ENCODE measurements at regions not wholly inside any gene's neighbourhood (a gene's known extent, or its start where the extent isn't known, plus 50 kb on each side); places are given as distances from the start of the nearest gene placed in this dataset.

- ChIA-PET POLR2A (ENCODE audit: unreplicated experiment) (no interaction called here), CTCF (interaction anchor here (0.6 kb wide), 1 partner anchor 44 kb away, joined by 5 read pairs; no protein-coding TSS in a partner anchor)
- no peaks in the 10 kb centered on the region for H3K27me3 ChIP-seq (ENCODE audit: low read length)
- no peaks in the 10 kb centered on the region for H3K9me2 ChIP-seq (replicated peaks; ENCODE audit: low read length)
- peak overlapping the region; percentile 22; the same call in 1 of the 2 replicates for H3K9ac ChIP-seq (ENCODE audit: low read length)
- peak overlapping the region; percentile 55 for H3K4me2 ChIP-seq (ENCODE audit: low read length)
- ATAC-seq: peak; percentile 42; the same call in 1 of the 2 replicates
- intact Hi-C loops (cut with micrococcal nuclease): no loop called here
- H4K20me1 ChIP-seq (ENCODE audit: low read length): no peaks in the 10 kb centered on the region
- TF ChIP-seq CTCF (conservative IDR thresholded peaks at IDR 0.05; ENCODE audit: low read depth, low read length) (no peak), EZH2phosphoT487 (IDR thresholded peaks at IDR 0.05; ENCODE audit: borderline replicate concordance, low read length) (no peak)
- H3K27ac ChIP-seq (ENCODE audit: low read length): peak overlapping the region; percentile 83
- DNase-seq: peak; percentile 49
- no peaks in the 10 kb centered on the region for H3K9me3 ChIP-seq (ENCODE audit: low read length)
- no peaks in the 10 kb centered on the region for H3K36me3 ChIP-seq (ENCODE audit: low read depth, low read length)
- no peaks in the 10 kb centered on the region for H3K79me2 ChIP-seq (ENCODE audit: low read length)
- H2AFZ ChIP-seq (ENCODE audit: low read length): peak overlapping the region; percentile 33; the same call in 1 of the 2 replicates
- no peaks in the 10 kb centered on the region for H3F3A ChIP-seq (ENCODE audit: low read length, unreplicated experiment)
- peaks cover 20% of the 10 kb centered on the region for H3K4me1 ChIP-seq (ENCODE audit: insufficient read depth, low read length)
- H3K4me3 ChIP-seq (ENCODE audit: low read length): no peak overlapping the region; the same call in 1 of the 2 replicates
- no TSS peak for BruUV-seq (replicated peaks)
Measured at GRCh38 chr13:44726778-44727177, 150.6 kb upstream of the TSC22D1 start.

GRCh38 chr13:44726214-44726613 lies 150.1 kb upstream of the TSC22D1 start:
- Histone ChIP-seq H3K79me2 (ENCODE audit: low read length) (no peaks in the 10 kb centered on the region), H3K9me2 (replicated peaks; ENCODE audit: low read length) (no peaks in the 10 kb centered on the region), H4K20me1 (ENCODE audit: low read length) (no peaks in the 10 kb centered on the region), H3F3A (ENCODE audit: low read length, unreplicated experiment) (no peaks in the 10 kb centered on the region), H3K4me3 (ENCODE audit: low read length) (no peak overlapping the region), H3K27me3 (ENCODE audit: low read length) (no peaks in the 10 kb centered on the region), H3K4me2 (ENCODE audit: low read length) (peak overlapping the region; percentile 55; the same call in 1 of the 2 replicates), H2AFZ (ENCODE audit: low read length) (no peak overlapping the region), H3K9me3 (ENCODE audit: low read length) (no peaks in the 10 kb centered on the region), H3K4me1 (ENCODE audit: insufficient read depth, low read length) (peaks cover 20% of the 10 kb centered on the region), H3K27ac (ENCODE audit: low read length) (peak overlapping the region; percentile 83), H3K9ac (ENCODE audit: low read length) (no peak overlapping the region), H3K36me3 (ENCODE audit: low read depth, low read length) (no peaks in the 10 kb centered on the region)
- TF ChIP-seq EZH2 (IDR thresholded peaks at IDR 0.05; ENCODE audit: low read length, unreplicated experiment) (no peak), EZH2phosphoT487 (IDR thresholded peaks at IDR 0.05; ENCODE audit: borderline replicate concordance, low read length) (no peak), CTCF (conservative IDR thresholded peaks at IDR 0.05; ENCODE audit: low read depth, low read length) (no peak)
- DNase-seq (no peak), ATAC-seq (no peak)
- no TSS peak for BruUV-seq (replicated peaks)
- CTCF ChIA-PET: no interaction called here
- POLR2A ChIA-PET (ENCODE audit: unreplicated experiment): no interaction called here
- intact Hi-C loops (cut with micrococcal nuclease): no loop called here

GRCh38 chr13:44719857-44720671 lies 143.9 kb upstream of the TSC22D1 start:
- H3K9me3 ChIP-seq (ENCODE audit: low read length): no peaks in the 10 kb centered on the region
- no TSS peak for BruUV-seq (replicated peaks)
- H3K9ac ChIP-seq (ENCODE audit: low read length): no peak overlapping the region
- intact Hi-C loops (cut with micrococcal nuclease): loop anchor here (1.0 to 10.0 kb wide), 2 partner anchors 39 to 235 kb away; no protein-coding TSS in a partner anchor
- no peaks in the 10 kb centered on the region for H4K20me1 ChIP-seq (ENCODE audit: low read length)
- H3K36me3 ChIP-seq (ENCODE audit: low read depth, low read length): no peaks in the 10 kb centered on the region
- peak overlapping the region; percentile 56 for H3K27ac ChIP-seq (ENCODE audit: low read length)
- no peak overlapping the region for H2AFZ ChIP-seq (ENCODE audit: low read length)
- peak; percentile 56 for ATAC-seq
- no peaks in the 10 kb centered on the region for H3F3A ChIP-seq (ENCODE audit: low read length, unreplicated experiment)
- peaks cover 22% of the 10 kb centered on the region for H3K4me1 ChIP-seq (ENCODE audit: insufficient read depth, low read length)
- no peaks in the 10 kb centered on the region for H3K9me2 ChIP-seq (replicated peaks; ENCODE audit: low read length)
- no peak overlapping the region for H3K4me3 ChIP-seq (ENCODE audit: low read length)
- H3K27me3 ChIP-seq (ENCODE audit: low read length): no peaks in the 10 kb centered on the region
- peak; percentile 74 for DNase-seq
- POLR2A ChIA-PET (ENCODE audit: unreplicated experiment): no interaction called here
- CTCF ChIA-PET: no interaction called here
- no peaks in the 10 kb centered on the region for H3K79me2 ChIP-seq (ENCODE audit: low read length)
- H3K4me2 ChIP-seq (ENCODE audit: low read length): no peak overlapping the region
- TF ChIP-seq EZH2 (IDR thresholded peaks at IDR 0.05; ENCODE audit: low read length, unreplicated experiment) (no peak), EZH2phosphoT487 (IDR thresholded peaks at IDR 0.05; ENCODE audit: borderline replicate concordance, low read length) (no peak), CTCF (conservative IDR thresholded peaks at IDR 0.05; ENCODE audit: low read depth, low read length) (no peak)

Data from PC-3 (cell line).